Trophoblast cell (in vitro differentiated cells and primary cell): ENCODE measurements at regions not wholly inside any gene's neighbourhood (a gene's known extent, or its start where the extent isn't known, plus 50 kb on each side); places are given as distances from the start of the nearest gene placed in this dataset.

Experiments
- DNase-seq, 2 donors: peaks; one replicate each; pipeline ENCODE4 v3.0.0-alpha.2; 2016
- H2AFZ ChIP-seq: 2 replicates; pipeline ENCODE4 v1.6.1; 2013; ENCODE audit warnings: low read length, moderate library complexity, mild to moderate bottlenecking; ENCODE audit not compliant: insufficient read depth, poor library complexity
- H2AK5ac ChIP-seq: 2 replicates; pipeline ENCODE4 v1.6.1; 2013; ENCODE audit warnings: mild to moderate bottlenecking, low read length
- H2BK120ac ChIP-seq: 2 replicates; pipeline ENCODE4 v1.6.1; 2013; ENCODE audit warnings: low read length, mild to moderate bottlenecking, moderate library complexity; ENCODE audit not compliant: insufficient read depth, poor library complexity
- H2BK12ac ChIP-seq: 2 replicates; pipeline ENCODE4 v1.6.1; 2013; ENCODE audit warnings: mild to moderate bottlenecking, low read length, moderate library complexity
- H2BK5ac ChIP-seq: 2 replicates; pipeline ENCODE4 v1.6.1; 2013; ENCODE audit warnings: low read length, low read depth, moderate library complexity, mild to moderate bottlenecking; ENCODE audit not compliant: poor library complexity
- H3K14ac ChIP-seq: 2 replicates; pipeline ENCODE4 v1.6.1; 2013; ENCODE audit warnings: mild to moderate bottlenecking, low read length
- H3K18ac ChIP-seq: 2 replicates; pipeline ENCODE4 v1.6.1; 2013; ENCODE audit warnings: mild to moderate bottlenecking, low read length
- H3K23ac ChIP-seq: 2 replicates; pipeline ENCODE4 v1.6.1; 2013; ENCODE audit warnings: low read length
- H3K27ac ChIP-seq: 2 replicates; pipeline ENCODE4 v1.5.1; 2013; ENCODE audit warnings: low read depth, mild to moderate bottlenecking, inconsistent platforms, low read length, moderate library complexity
- H3K27me3 ChIP-seq: 2 replicates; pipeline ENCODE4 v1.6.1; 2013; ENCODE audit warnings: inconsistent platforms, mild to moderate bottlenecking, low read length, moderate library complexity; ENCODE audit not compliant: insufficient read depth
- H3K36me3 ChIP-seq, 2 experiments: 1 replicate in 1 of 2; 2 replicates in 1 of 2; pipeline ENCODE4 v1.6.1; 2013; ENCODE audit warnings: low read length in 2 of 2, mild to moderate bottlenecking in 2 of 2, moderate library complexity in 1 of 2; ENCODE audit not compliant: insufficient read depth in 2 of 2, control insufficient read depth in 1 of 2
- H3K4ac ChIP-seq: 2 replicates; pipeline ENCODE4 v1.6.1; 2013; ENCODE audit warnings: low read depth, mild to moderate bottlenecking, low read length, moderate library complexity
- H3K4me1 ChIP-seq, 2 experiments: 1 replicate in 1 of 2; 2 replicates in 1 of 2; pipeline ENCODE4 v1.6.1; 2013; ENCODE audit warnings: low read length in 2 of 2, mild to moderate bottlenecking in 2 of 2, moderate library complexity in 1 of 2; ENCODE audit not compliant: insufficient read depth in 2 of 2, control insufficient read depth in 1 of 2
- H3K4me2 ChIP-seq: 2 replicates; pipeline ENCODE4 v1.6.1; 2013; ENCODE audit warnings: inconsistent platforms, mild to moderate bottlenecking, low read length, moderate library complexity
- H3K4me3 ChIP-seq: 2 replicates; pipeline ENCODE4 v1.5.1; 2013; ENCODE audit warnings: mild to moderate bottlenecking, low read depth, low read length, inconsistent platforms
- H3K79me1 ChIP-seq: one replicate; pipeline ENCODE4 v1.6.1; 2013; ENCODE audit warnings: low read length
- H3K79me2 ChIP-seq: 2 replicates; pipeline ENCODE4 v1.6.1; 2013; ENCODE audit warnings: low read length, mild to moderate bottlenecking; ENCODE audit not compliant: control insufficient read depth, insufficient read depth, poor library complexity
- H3K9ac ChIP-seq: 2 replicates; pipeline ENCODE4 v1.6.1; 2013; ENCODE audit warnings: mild to moderate bottlenecking, low read length
- H3K9me3 ChIP-seq: 2 replicates; pipeline ENCODE4 v1.6.1; 2013; ENCODE audit warnings: low read depth, mild to moderate bottlenecking, control low read depth, inconsistent platforms, low read length; ENCODE audit not compliant: insufficient read depth
- H4K12ac ChIP-seq: 2 replicates; pipeline ENCODE4 v1.6.1; 2013; ENCODE audit warnings: low read depth, mild to moderate bottlenecking, low read length, moderate library complexity
- H4K8ac ChIP-seq: 2 replicates; pipeline ENCODE4 v1.6.1; 2013; ENCODE audit warnings: low read depth, mild to moderate bottlenecking, low read length, moderate library complexity
- H4K91ac ChIP-seq: one replicate; pipeline ENCODE4 v1.6.1; 2013; ENCODE audit warnings: low read depth, mild to moderate bottlenecking, low read length, moderate library complexity
- WGBS: extraction: QIAGEN DNeasy Blood & Tissue Kit; methylation state at CpG from one replicate; pipeline ENCODE4 v1.1.7; 2013; ENCODE audit warnings: missing lambda C conversion rate; ENCODE audit not compliant: insufficient read length, insufficient coverage; ENCODE audit errors: extremely low coverage; 5-methylcytosine and 5-hydroxymethylcytosine counted together

DNA sequence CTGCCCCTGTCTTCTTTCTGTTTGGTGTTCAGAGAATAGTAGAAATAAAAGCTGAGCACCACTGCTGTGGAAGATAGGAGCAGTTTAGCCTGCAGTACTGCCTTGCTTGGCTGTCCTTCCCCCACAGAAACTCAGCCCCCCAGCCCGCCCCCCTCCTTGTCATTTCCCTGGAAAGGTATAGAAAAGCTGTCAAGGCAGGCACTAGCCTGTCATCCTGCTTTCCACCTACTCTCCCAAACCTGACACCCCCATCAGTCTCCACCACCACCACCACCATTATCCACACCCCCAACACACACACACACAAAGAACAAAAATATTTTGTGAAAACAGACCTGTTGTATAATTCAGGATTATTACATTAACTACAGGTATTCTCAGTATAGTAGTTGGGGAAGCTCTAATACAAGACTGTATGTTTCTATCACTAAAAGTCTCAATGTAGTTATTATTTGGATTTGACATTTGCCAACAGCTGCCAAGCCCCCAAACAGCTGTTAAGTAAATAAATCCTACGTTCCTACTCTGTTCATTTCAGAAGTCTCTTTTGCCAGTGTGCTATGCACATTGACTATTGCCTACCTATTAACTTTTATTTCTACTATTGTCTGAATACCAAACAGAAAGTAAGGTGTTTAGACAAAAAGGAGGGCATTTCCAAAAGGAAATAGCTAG is 128.8 kb downstream of the CYB561 start:
- Histone ChIP-seq H4K8ac (no peak overlapping the region), H3K14ac (no peak overlapping the region), H4K12ac (no peak overlapping the region), H3K27me3 (no peaks in the 10 kb centered on the region), H3K9me3 (no peaks in the 10 kb centered on the region), H3K36me3 (peaks cover 25 to 35% of the 10 kb centered on the region in 2 experiments), H3K4me3 (no peak overlapping the region), H3K4me1 (no peaks in the 10 kb centered on the region), H2AK5ac (no peak overlapping the region), H3K4ac (no peak overlapping the region), H2BK12ac (no peak overlapping the region), H2AFZ (no peak overlapping the region), H4K91ac (no peak overlapping the region), H3K4me2 (no peak overlapping the region), H3K18ac (no peak overlapping the region), H3K79me1 (no peaks in the 10 kb centered on the region), H3K23ac (no peak overlapping the region), H3K9ac (no peak overlapping the region), H2BK5ac (no peak overlapping the region), H3K27ac (no peak overlapping the region), H2BK120ac (no peak overlapping the region), H3K79me2 (no peaks in the 10 kb centered on the region)
- no peak for DNase-seq
- no CpG with 5 or more reads among the region's 2 CpGs for WGBS

DNA sequence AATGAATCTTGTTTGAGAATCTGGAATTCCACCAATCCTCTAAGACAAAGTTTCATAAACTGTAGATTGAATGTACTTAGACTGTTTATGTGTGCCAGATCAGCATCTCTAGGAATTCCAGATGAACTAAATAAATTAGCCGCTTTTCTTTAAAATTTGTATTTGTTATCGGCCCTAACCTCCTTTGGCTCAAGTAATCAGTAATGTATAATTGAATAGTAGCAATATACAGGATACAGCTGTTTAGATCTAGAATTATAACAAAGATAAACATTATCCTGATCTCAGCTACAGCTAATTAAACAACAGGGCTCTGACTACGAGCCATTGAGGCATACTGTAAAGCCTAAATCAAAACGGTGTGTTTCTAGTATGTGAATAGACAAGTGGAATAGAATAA is 120.3 kb downstream of the CYB561 start:
- no peak overlapping the region for H2BK5ac ChIP-seq
- no peaks in the 10 kb centered on the region for H3K4me1 ChIP-seq
- H3K14ac ChIP-seq = no peak overlapping the region
- no peak overlapping the region for H4K12ac ChIP-seq
- no peak overlapping the region for H3K27ac ChIP-seq
- DNase-seq = no peak
- H3K79me1 ChIP-seq = no peaks in the 10 kb centered on the region
- no peak overlapping the region for H3K9ac ChIP-seq
- no CpG with 5 or more reads among the region's 4 CpGs for WGBS
- no peak overlapping the region for H2BK12ac ChIP-seq
- no peaks in the 10 kb centered on the region for H3K27me3 ChIP-seq
- no peak overlapping the region for H3K4ac ChIP-seq
- H2AFZ ChIP-seq = no peak overlapping the region
- no peak overlapping the region for H4K91ac ChIP-seq
- H3K4me2 ChIP-seq = no peak overlapping the region
- no peak overlapping the region for H2BK120ac ChIP-seq
- H3K36me3 ChIP-seq = peaks cover 6 to 8% of the 10 kb centered on the region in 2 experiments
- H3K9me3 ChIP-seq = no peaks in the 10 kb centered on the region
- H3K79me2 ChIP-seq = no peaks in the 10 kb centered on the region
- no peak overlapping the region for H2AK5ac ChIP-seq
- H3K18ac ChIP-seq = no peak overlapping the region
- no peak overlapping the region for H3K4me3 ChIP-seq
- H4K8ac ChIP-seq = no peak overlapping the region
- no peak overlapping the region for H3K23ac ChIP-seq

- no peak overlapping the region for H3K4me3 ChIP-seq
- no peaks in the 10 kb centered on the region for H3K9me3 ChIP-seq
- no peak overlapping the region for H3K23ac ChIP-seq
- H3K4me2 ChIP-seq = no peak overlapping the region
- no peak overlapping the region for H3K14ac ChIP-seq
- H3K18ac ChIP-seq = no peak overlapping the region
- no peak overlapping the region for H2AK5ac ChIP-seq
- no peak overlapping the region for H2BK12ac ChIP-seq
- H3K79me2 ChIP-seq = no peaks in the 10 kb centered on the region
- no peaks in the 10 kb centered on the region for H3K79me1 ChIP-seq
- no peak overlapping the region for H4K91ac ChIP-seq
- H4K12ac ChIP-seq = no peak overlapping the region
- H3K4ac ChIP-seq = no peak overlapping the region
- no peak overlapping the region for H3K9ac ChIP-seq
- DNase-seq = no peak
- no peak overlapping the region for H2BK120ac ChIP-seq
- H4K8ac ChIP-seq = no peak overlapping the region
- no peaks in the 10 kb centered on the region for H3K27me3 ChIP-seq
- H3K36me3 ChIP-seq = peaks cover 8 to 11% of the 10 kb centered on the region in 2 experiments
- no peaks in the 10 kb centered on the region for H3K4me1 ChIP-seq
- H2AFZ ChIP-seq = no peak overlapping the region
- H2BK5ac ChIP-seq = no peak overlapping the region
- no peak overlapping the region for H3K27ac ChIP-seq
These were observed 116.2 kb downstream of the CYB561 start for GRCh38 chr17:63329876-63330275.

GRCh38 chr17:63331301-63332061 is 114.6 kb downstream of the CYB561 start:
- no peak overlapping the region for H2BK120ac ChIP-seq
- no peak overlapping the region for H4K8ac ChIP-seq
- H2AK5ac ChIP-seq = no peak overlapping the region
- H3K9ac ChIP-seq = no peak overlapping the region
- H3K23ac ChIP-seq = no peak overlapping the region
- H2BK12ac ChIP-seq = no peak overlapping the region
- H4K12ac ChIP-seq = no peak overlapping the region
- no peak overlapping the region for H3K4me3 ChIP-seq
- no peak overlapping the region for H2BK5ac ChIP-seq
- H3K79me1 ChIP-seq = no peaks in the 10 kb centered on the region
- no peak overlapping the region for H3K14ac ChIP-seq
- H3K27me3 ChIP-seq = no peaks in the 10 kb centered on the region
- no peak for DNase-seq
- no peaks in the 10 kb centered on the region for H3K9me3 ChIP-seq
- H3K79me2 ChIP-seq = no peaks in the 10 kb centered on the region
- no CpG with 5 or more reads among the region's 8 CpGs for WGBS
- H3K36me3 ChIP-seq = peaks cover 8 to 12% of the 10 kb centered on the region in 2 experiments
- no peak overlapping the region for H3K18ac ChIP-seq
- no peak overlapping the region for H4K91ac ChIP-seq
- H2AFZ ChIP-seq = no peak overlapping the region
- no peak overlapping the region for H3K4me2 ChIP-seq
- no peak overlapping the region for H3K27ac ChIP-seq
- H3K4me1 ChIP-seq = no peaks in the 10 kb centered on the region
- no peak overlapping the region for H3K4ac ChIP-seq
